OCI-M2 (cell line): ENCODE measurements at regions not wholly inside any gene's neighbourhood (a gene's known extent, or its start where the extent isn't known, plus 50 kb on each side); places are given as distances from the start of the nearest gene placed in this dataset.

Experiments used
- DNase-seq: peaks from one replicate; lab custom pipeline; 2025; ENCODE audit not compliant: unreplicated experiment; lab: John Stamatoyannopoulos, UW

DNA sequence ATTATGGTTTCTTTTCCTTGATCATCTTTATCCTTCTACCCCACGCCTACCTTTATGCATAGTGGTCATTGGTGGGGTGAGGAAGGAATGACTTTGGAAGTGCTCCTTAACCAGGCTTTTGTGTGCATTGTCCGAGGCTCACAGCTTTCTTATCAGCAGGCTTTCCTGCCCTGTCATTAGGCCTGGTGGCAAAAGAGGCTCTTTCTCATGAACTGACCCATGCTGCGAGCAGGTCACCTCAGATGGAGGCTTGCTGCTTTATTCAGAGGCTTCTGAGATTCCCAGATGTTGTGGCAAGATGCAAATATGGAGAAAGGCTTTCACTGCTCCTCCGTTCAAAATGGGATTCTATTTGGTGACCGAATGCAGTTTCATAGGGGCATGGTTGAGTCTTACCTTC is 57.4 kb upstream of the DMRTA1 start:
- no peak for DNase-seq

DNA sequence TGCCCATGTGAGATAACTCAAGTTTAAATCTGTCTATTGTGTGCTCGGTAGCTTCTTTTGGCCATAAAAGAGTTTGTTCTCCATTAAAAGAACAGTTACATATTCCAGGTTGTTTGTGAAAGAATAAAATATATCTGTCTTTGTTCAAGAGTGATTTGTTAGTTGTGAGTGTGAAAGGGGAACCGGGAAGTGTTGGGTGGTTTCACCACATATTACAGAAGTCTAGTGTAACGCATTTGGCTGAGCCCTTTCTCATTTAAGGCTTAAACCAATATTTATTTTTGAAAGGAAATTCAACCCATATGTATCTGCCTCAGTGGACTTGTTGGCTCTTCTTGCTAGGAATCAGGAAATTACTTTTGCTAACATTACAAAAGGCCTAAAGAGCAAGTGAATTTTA is 54.1 kb upstream of the DMRTA1 start:
- no peak for DNase-seq

DNA sequence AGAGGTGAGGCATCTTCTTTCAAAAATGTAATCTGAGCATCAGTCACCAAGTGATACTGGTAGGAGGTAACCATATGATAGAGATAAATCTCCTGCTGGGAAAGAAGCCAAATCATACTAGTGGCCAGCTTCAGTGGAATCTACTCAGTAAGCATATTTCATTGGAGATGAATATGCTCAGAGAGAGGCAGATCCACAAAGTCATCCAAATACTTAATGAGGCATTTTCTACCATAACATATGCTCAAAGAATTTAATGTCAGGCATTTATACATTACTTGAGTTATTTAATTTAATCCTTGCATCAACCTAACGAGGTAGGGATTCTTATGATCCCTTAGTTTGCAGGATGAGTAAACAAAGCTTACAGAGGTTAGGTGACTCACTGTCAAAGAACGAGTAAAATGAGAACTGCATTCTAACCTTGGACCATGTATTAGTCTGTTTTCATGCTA is 50.9 kb upstream of the DMRTA1 start:
- no peak for DNase-seq
